Colon (tissue), 2 donors: ENCODE measurements at regions not wholly inside any gene's neighbourhood (a gene's known extent, or its start where the extent isn't known, plus 50 kb on each side); places are given as distances from the start of the nearest gene placed in this dataset.
"Not testable (repeated sequence)": the region's sequence is repeated elsewhere in the genome, so short reads cannot be mapped to it uniquely, and the experiment has no call there.

Experiments
- FAIRE-seq: peaks from 2 replicates; lab custom pipeline; 2012; peaks lifted over from hg19 to GRCh38; lab: Jason Lieb, UNC
- donor health status: control.
- donor health status: control.

DNA sequence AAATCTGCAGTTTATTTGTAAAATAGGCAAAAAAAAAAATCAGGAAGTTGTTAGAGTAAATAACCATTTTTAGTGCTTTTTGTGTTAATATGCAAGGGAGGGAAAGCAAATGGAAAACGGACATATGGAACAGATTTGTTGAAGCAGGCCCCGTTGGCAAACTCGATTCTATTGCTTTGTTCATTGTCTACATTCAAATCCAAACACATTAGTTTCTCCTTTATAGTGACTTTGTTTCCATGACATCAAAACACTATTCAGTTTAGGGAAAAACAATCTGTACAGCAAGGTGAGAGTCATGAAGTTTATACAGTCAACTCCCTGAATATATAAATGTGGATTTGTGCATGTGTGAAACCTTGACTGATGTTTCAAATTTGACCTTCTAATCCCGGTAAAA lies 142.2 kb downstream of the FAM47A start:
- no peak for FAIRE-seq

GRCh38 chrX:33987458-33987857 lies 144.7 kb downstream of the FAM47A start:
- no peak for FAIRE-seq

GRCh38 chrX:33974676-33975075 lies 157.4 kb downstream of the FAM47A start:
- no peak for FAIRE-seq

- no peak for FAIRE-seq
Measured at GRCh38 chrX:33970028-33970967, 161.8 kb downstream of the FAM47A start.

GRCh38 chrX:33969105-33969504 lies 163.0 kb downstream of the FAM47A start:
- no peak for FAIRE-seq

DNA sequence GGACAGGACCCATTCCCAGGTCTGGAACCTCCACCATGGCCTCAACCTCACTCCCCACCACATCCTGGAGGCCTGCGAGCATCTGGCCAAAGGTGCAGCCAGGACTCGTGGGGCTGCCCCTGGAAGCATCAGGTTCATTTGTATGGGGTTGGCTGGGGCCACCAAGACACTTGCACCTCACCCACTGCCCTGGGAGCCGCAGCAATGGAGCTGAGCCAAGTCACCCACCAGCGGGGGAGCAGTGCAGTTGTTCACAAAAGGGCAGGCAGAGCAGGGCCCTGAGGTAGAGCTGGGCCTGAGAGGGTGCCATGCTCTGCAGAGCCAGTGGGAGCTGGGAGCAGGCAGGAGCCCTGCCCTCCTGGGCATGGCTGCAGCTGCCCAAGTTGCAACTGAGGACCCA lies 163.5 kb downstream of the FAM47A start:
- no peak for FAIRE-seq

- no peak for FAIRE-seq
Measured at GRCh38 chrX:33949300-33949699, 182.8 kb downstream of the FAM47A start.

DNA sequence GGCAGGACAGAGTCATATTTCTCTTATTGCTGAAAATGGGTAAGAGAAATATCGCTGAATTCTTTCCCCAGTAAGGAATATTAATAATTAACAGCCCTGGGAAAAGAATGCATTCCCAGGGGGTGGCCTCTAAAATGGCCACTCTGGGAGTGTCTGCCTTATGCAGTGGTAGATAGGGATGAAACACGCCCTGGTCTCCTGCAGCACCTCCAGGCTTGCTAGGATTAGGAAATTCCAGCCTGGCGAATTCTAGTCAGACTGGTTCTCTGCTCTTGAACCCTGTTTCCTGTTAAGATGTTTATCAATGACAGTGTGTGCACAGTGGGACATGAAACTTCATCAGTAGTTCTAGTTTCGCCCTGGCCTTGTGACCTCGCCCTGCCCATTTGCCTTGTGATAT lies 205.9 kb downstream of the FAM47A start:
- not testable (repeated sequence) for FAIRE-seq

DNA sequence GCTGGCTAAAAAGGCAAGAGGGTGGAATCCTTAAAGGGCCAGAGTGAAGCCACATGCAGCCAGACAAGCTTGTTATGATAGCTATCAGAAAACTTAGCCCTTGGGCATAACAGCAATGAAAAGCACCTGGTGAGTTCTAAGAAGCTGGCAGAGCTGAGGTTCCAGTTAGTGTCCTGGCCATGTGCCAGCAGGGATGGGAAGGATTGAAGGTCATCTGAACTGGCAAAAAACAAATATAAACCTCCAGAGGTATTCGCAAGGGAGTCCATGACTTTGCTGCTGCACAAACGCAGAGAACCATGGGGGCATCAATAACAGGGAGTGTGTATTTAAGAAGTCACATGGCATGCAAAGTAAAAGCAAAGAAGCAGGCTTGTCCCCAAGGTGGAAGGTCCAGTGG lies 208.9 kb downstream of the FAM47A start:
- FAIRE-seq, result no peak

GRCh38 chrX:33909836-33910235 lies 222.3 kb downstream of the FAM47A start:
- no peak for FAIRE-seq

- FAIRE-seq, result no peak
Measured at GRCh38 chrX:33908898-33909297, 223.2 kb downstream of the FAM47A start.

DNA sequence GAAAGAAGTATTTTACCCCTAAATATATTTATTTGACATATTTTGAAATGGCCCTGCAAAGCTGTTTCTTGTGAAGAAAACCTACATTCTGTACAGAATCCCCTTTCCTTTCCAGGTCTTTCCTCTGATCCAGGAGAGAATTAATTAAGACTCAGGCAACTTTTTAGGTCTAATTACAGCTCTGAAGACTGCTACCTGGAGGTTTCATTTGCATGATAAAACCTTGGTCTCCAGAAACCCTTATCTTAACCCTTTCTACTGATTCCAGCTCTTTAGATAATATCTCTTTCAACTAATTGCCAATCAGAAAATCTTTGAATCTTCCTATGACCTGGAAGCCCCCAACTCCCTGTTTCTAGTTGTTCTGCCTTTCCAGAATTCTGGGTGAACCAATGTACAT lies 224.0 kb downstream of the FAM47A start:
- FAIRE-seq, result no peak

DNA sequence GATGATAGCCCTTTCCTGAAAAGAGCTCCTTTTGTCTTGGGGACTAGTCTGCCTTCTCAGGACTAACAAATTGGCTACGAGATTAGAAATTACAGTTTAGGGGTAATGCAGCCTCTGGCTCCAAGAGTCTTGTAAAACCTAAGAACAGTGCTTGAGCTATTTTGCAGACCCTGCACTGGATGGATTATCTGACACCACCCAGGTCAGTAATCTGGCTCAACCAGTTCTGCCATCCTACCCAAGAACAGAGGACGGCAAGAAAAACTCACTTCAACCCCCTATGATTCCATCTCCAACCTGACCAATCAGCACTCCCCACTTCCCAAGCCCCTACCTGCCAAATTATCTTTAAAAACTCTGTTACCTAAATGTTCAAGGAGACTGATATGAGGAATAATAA lies 225.1 kb downstream of the FAM47A start:
- FAIRE-seq, result no peak

DNA sequence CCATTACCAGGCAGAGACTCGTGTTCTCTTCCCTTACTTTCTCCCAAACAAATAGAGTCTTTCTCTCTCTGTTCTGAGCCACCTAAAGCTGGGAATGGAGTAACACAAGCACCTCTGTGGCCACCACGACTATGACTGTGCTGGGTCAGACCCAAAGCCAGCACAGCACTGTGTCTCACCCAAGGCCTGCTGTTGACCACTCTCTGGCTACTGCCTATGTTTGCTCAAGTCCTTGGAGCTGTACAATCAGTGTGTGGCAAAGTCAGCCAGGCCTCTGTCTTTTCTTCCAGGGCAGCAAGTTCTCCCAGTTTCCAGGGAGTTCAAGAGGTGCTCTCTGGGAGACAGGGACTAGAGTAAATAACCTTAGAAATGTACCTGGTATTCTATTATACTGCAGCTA lies 239.4 kb downstream of the FAM47A start:
- FAIRE-seq, result no peak

GRCh38 chrX:33855251-33855650 lies 276.9 kb downstream of the FAM47A start:
- no peak for FAIRE-seq

DNA sequence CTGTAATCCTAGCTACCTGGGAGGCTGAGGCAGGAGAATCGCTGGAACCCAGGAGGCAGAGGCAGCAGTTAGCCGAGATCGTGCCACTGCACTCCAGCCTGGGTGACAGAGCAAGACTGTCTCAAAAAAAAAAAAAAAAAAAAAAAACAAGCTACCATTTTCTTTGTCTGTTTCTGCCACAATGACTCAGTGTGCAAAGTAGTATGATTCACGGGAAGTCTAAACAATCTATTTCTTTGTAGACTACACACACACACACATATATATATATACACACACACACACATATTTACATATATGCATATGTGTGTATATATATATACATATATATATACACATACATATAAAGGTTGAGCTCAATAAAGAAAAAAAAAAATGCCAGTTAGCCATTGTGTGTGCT lies 280.0 kb downstream of the FAM47A start:
- FAIRE-seq, result not testable (repeated sequence)

DNA sequence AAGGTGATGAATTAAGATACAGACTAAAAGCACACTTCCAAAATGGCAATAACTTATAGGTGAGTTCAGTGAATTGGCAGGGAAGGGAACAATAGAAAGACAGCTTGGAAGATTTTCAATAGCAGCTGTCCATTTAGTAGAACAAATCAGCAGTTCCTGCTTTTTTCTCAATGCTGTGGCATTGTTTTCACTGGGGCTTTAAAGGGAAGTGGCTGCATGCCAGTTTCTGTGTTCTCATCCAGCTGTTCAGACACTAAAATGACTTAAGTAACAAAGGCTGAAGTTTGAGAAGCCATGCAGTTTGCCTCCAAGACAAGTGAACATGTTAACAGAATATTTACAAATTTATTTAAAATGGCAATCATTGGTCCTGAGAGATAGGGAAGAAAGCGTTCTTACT lies 291.9 kb downstream of the FAM47A start:
- no peak for FAIRE-seq

GRCh38 chrX:33831211-33831610 lies 300.9 kb downstream of the FAM47A start:
- no peak for FAIRE-seq

- FAIRE-seq, result no peak
Measured at GRCh38 chrX:33817266-33817665, 314.8 kb downstream of the FAM47A start.

GRCh38 chrX:33808636-33809035 lies 323.5 kb downstream of the FAM47A start:
- FAIRE-seq, result no peak

DNA sequence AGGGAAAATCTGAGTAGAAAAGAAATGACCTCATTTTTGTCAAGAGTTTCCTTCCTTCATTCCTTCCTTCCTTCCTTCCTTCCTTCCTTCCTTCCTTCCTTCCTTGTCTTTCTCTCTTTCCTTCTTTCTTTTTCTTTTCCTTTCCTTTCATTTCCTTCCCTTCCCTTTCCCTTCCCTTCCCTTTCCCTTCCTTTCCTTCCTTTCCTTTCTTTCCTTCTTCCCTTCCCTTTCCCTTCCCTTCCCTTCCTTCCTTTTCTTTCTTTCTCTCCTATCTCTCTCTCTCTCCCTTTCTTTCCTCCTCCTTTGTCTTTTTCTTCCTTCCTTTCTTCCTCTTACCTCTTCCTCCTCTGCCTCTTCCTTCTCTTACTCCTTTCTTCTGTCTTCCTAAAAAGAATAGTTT lies 347.6 kb downstream of the FAM47A start:
- no peak for FAIRE-seq

- no peak for FAIRE-seq
Measured at GRCh38 chrX:33741807-33742206, 390.3 kb downstream of the FAM47A start.

- peak; percentile 5 for FAIRE-seq
Measured at GRCh38 chrX:33735182-33735581, 396.9 kb downstream of the FAM47A start.
